ENCODE measurements at regions not wholly inside any gene's neighbourhood (a gene's known extent, or its start where the extent isn't known, plus 50 kb on each side); places are given as distances from the start of the nearest gene placed in this dataset.

DNA sequence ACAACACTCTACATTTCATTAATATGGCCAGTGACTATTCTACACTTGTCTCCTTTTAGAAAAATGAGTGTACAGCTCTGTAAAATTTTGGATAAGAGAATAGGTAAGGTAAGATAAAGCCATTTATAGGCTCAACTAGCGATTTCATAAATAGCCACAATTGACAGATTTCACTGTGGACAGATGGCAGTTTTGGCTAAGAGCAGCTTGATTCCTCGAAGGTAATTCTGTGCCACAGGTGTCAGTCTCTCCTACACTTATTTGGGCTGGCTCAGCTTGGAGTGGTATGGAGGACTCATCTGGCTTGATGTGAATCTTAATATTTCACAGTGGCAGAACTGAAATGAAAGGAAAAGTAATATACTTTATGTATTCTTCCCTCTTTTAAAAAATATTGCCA lies 536.7 kb upstream of the TBL1XR1 start:
- TF ChIP-seq, protein P1, sequence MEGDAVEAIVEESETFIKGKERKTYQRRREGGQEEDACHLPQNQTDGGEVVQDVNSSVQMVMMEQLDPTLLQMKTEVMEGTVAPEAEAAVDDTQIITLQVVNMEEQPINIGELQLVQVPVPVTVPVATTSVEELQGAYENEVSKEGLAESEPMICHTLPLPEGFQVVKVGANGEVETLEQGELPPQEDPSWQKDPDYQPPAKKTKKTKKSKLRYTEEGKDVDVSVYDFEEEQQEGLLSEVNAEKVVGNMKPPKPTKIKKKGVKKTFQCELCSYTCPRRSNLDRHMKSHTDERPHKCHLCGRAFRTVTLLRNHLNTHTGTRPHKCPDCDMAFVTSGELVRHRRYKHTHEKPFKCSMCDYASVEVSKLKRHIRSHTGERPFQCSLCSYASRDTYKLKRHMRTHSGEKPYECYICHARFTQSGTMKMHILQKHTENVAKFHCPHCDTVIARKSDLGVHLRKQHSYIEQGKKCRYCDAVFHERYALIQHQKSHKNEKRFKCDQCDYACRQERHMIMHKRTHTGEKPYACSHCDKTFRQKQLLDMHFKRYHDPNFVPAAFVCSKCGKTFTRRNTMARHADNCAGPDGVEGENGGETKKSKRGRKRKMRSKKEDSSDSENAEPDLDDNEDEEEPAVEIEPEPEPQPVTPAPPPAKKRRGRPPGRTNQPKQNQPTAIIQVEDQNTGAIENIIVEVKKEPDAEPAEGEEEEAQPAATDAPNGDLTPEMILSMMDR (IDR thresholded peaks at IDR 0.05; ENCODE audit: unreplicated experiment), result no peak
- Mint-ChIP-seq H3K27me3 (ENCODE audit: insufficient read depth, unreplicated experiment) (no peaks in the 10 kb centered on the region), H3K4me3 (ENCODE audit: unreplicated experiment) (no peak overlapping the region), H3K9me3 (ENCODE audit: unreplicated experiment) (no peaks in the 10 kb centered on the region), H3K4me1 (ENCODE audit: insufficient read depth, unreplicated experiment) (peaks cover 17% of the 10 kb centered on the region), H3K27ac (ENCODE audit: low read depth, unreplicated experiment) (no peak overlapping the region), H3K36me3 (ENCODE audit: insufficient read depth, unreplicated experiment) (no peaks in the 10 kb centered on the region)
- POLR2A ChIA-PET, result no interaction called here
- CTCF ChIA-PET, result no interaction called here
- intact Hi-C loops (cut with micrococcal nuclease), result no loop called here
- no peak for DNase-seq (ENCODE audit: unreplicated experiment)
- BruUV-seq (replicated peaks), result no TSS peak

DNA sequence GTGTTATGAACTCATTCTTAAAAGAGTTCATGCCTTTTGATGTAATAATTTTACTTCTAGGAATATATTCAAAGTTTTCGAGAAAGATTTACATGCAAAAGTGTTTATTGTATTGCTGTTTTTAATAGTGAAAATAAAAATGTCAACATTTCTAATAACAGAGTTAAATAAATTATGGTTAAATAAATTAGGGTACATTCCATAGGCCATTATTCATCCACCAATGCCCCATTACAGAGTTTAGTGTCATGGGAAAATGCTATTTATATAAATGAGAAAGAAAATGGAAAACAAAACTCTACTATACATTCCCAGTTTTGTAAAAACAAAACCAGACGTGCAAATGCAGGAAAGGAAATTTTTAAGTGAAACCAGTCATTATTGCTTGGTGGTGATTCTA lies 538.1 kb upstream of the TBL1XR1 start:
- POLR2A ChIA-PET, result no interaction called here
- H3K4me1 Mint-ChIP-seq (ENCODE audit: insufficient read depth, unreplicated experiment), result peaks cover 17% of the 10 kb centered on the region
- TF ChIP-seq, protein P1 (IDR thresholded peaks at IDR 0.05; ENCODE audit: unreplicated experiment), result no peak
- no peaks in the 10 kb centered on the region for H3K9me3 Mint-ChIP-seq (ENCODE audit: unreplicated experiment)
- H3K4me3 Mint-ChIP-seq (ENCODE audit: unreplicated experiment), result no peak overlapping the region
- no peak overlapping the region for H3K27ac Mint-ChIP-seq (ENCODE audit: low read depth, unreplicated experiment)
- no peaks in the 10 kb centered on the region for H3K36me3 Mint-ChIP-seq (ENCODE audit: insufficient read depth, unreplicated experiment)
- H3K27me3 Mint-ChIP-seq (ENCODE audit: insufficient read depth, unreplicated experiment), result no peaks in the 10 kb centered on the region
- intact Hi-C loops (cut with micrococcal nuclease), result no loop called here
- BruUV-seq (replicated peaks), result no TSS peak
- CTCF ChIA-PET, result no interaction called here
- no peak for DNase-seq (ENCODE audit: unreplicated experiment)

DNA sequence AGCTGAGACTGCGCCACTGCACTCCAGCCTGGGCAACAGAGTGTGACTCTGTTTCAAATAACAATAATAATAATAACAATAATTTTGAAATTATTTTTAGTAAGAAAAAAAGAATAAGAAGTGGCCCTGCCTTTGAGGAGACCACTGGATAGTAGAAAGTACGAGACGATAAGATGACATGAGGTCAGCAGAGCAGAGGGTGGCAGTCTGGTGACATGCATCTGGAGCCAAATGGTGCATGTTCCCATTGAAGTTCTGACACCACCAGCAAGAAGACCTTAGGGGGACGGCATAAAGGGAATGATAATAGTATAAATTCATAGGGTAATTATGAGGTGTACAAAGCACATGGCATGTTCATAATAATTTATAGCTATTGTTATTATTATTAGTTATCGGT lies 542.2 kb upstream of the TBL1XR1 start:
- ChIA-PET CTCF (no interaction called here), POLR2A (interaction anchor here (0.7 kb wide), 1 partner anchor 60 kb away, joined by 3 read pairs; no protein-coding TSS in a partner anchor)
- TF ChIP-seq, protein P1 (IDR thresholded peaks at IDR 0.05; ENCODE audit: unreplicated experiment), result no peak
- H3K4me1 Mint-ChIP-seq (ENCODE audit: insufficient read depth, unreplicated experiment), result no peaks in the 10 kb centered on the region
- no peaks in the 10 kb centered on the region for H3K27me3 Mint-ChIP-seq (ENCODE audit: insufficient read depth, unreplicated experiment)
- no peaks in the 10 kb centered on the region for H3K36me3 Mint-ChIP-seq (ENCODE audit: insufficient read depth, unreplicated experiment)
- no peaks in the 10 kb centered on the region for H3K9me3 Mint-ChIP-seq (ENCODE audit: unreplicated experiment)
- no peak overlapping the region for H3K4me3 Mint-ChIP-seq (ENCODE audit: unreplicated experiment)
- no peak overlapping the region for H3K27ac Mint-ChIP-seq (ENCODE audit: low read depth, unreplicated experiment)
- no TSS peak for BruUV-seq (replicated peaks)
- no peak for DNase-seq (ENCODE audit: unreplicated experiment)
- intact Hi-C loops (cut with micrococcal nuclease), result no loop called here

DNA sequence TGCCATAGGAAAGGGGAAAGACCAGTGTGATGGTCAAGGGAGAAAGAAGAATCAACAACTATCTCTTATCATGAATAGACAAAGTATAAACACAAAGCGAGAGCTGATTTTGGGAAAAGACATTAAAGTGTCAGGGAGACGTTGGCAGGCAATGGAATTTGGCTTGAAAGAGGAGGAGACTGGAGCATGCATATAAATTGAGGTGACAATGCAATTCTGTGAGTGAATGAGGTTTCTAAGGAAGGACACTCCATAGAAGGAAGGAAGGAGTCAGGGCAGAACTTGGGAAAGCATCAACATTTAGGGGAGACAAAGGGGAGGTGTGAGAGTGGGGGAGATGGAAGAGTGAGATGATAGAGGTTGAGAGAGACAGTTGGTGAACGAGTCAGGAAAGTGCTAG lies 543.0 kb upstream of the TBL1XR1 start:
- H3K4me1 Mint-ChIP-seq (ENCODE audit: insufficient read depth, unreplicated experiment), result no peaks in the 10 kb centered on the region
- no peaks in the 10 kb centered on the region for H3K27me3 Mint-ChIP-seq (ENCODE audit: insufficient read depth, unreplicated experiment)
- TF ChIP-seq, protein P1 (IDR thresholded peaks at IDR 0.05; ENCODE audit: unreplicated experiment), result no peak
- POLR2A ChIA-PET, result interaction anchor here (0.7 to 0.8 kb wide), 3 partner anchors 10 to 61 kb away, joined by 3 read pairs; no protein-coding TSS in a partner anchor
- no peaks in the 10 kb centered on the region for H3K36me3 Mint-ChIP-seq (ENCODE audit: insufficient read depth, unreplicated experiment)
- CTCF ChIA-PET, result interaction anchor here (0.7 kb wide), 1 partner anchor 36 kb away, joined by 3 read pairs; no protein-coding TSS in a partner anchor
- no peak for DNase-seq (ENCODE audit: unreplicated experiment)
- intact Hi-C loops (cut with micrococcal nuclease), result no loop called here
- no peak overlapping the region for H3K27ac Mint-ChIP-seq (ENCODE audit: low read depth, unreplicated experiment)
- no TSS peak for BruUV-seq (replicated peaks)
- H3K4me3 Mint-ChIP-seq (ENCODE audit: unreplicated experiment), result no peak overlapping the region
- no peaks in the 10 kb centered on the region for H3K9me3 Mint-ChIP-seq (ENCODE audit: unreplicated experiment)
